Body of pancreas (tissue), 4 donors: ENCODE measurements at regions not wholly inside any gene's neighbourhood (a gene's known extent, or its start where the extent isn't known, plus 50 kb on each side); places are given as distances from the start of the nearest gene placed in this dataset.

Experiments
- CTCF ChIP-seq, 7 experiments: fragments of 450-650 bp in 4 of 7; fragments of 200-600 bp in 3 of 7; sonication (generic) in 3 of 7; IDR thresholded peaks; one replicate each; pipeline ENCODE4 v1.5.1; 2016 to 2019; ENCODE audit warnings: antibody characterized with exemption in 7 of 7
- POLR2A ChIP-seq, 3 donors: fragments of 450-650 bp; IDR thresholded peaks; one replicate each; pipeline ENCODE4 v1.6.1; 2016; ENCODE audit warnings: antibody characterized with exemption in 3 of 3, mild to moderate bottlenecking in 2 of 3

- TF ChIP-seq CTCF (IDR thresholded peaks at IDR 0.05) (no peak), POLR2A (IDR thresholded peaks at IDR 0.05) (no peak)
Measured at GRCh38 chr14:27916326-27916725, 850.3 kb upstream of the FOXG1 start.
